ENCODE measurements at regions not wholly inside any gene's neighbourhood (a gene's known extent, or its start where the extent isn't known, plus 50 kb on each side); places are given as distances from the start of the nearest gene placed in this dataset.
"Not testable (repeated sequence)": the region's sequence is repeated elsewhere in the genome, so short reads cannot be mapped to it uniquely, and the experiment has no call there.

DNA sequence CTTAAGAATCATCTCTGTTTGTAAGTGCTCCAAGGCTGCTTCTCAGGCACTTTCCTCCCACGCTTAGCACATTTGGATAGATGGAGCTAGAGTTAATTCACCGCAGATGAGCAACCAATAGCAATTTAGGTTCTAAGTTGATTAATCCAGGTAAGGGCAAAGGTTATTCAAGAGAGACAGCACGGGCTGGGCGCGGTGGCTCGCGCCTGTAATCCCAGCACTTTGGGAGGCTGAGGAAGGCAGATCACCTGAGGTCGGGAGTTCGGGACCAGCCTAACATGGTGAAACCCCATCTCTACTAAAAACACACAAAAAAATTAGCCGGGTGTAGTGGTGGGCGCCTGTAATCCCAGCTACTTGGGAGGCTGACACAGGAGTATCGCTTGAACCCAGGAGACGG is 54.5 kb upstream of the UNC13C start:
- not testable (repeated sequence) for DNase-seq

DNA sequence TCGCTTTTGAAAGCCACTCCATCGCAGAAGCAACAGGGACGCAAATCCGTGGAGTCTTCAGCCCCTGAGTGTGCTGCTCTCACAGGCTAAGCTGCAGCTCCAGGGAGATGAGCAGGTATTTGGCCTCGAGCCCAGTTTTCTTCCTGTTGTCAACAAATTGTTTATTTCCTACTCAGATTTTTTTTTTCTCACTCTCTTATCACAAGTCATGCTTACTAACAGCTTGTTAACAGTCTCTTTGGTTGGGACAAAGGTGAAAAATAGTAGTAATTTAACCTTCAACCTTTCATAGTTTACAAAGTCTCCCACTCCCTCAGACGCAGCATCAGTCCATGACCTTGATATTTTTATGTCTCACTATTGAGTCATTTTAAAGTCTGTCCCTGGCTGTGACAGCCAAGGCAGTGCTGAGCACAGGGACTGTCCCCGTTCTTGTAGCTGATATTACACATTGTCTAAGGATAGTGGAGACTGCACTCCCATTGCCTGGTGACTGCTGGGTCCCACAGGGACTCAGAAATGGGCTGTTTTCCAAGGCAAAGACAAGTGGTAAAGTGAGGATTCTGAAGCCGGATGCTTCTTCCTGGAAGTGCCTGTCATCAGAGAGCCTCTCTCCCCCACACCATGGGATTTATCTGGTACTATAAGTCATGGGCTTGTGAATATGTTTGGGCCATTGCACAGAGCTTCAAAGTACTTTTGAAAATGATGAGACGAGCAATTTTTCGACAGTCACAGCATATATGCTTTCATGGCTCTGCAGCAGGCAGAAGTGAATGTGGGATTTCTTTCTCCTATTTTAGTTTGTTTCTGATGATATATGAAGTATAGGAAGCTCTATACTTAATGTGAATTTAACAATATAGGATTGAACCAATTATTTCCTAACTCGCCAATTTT is 59.8 kb upstream of the UNC13C start:
- no peak for DNase-seq

DNA sequence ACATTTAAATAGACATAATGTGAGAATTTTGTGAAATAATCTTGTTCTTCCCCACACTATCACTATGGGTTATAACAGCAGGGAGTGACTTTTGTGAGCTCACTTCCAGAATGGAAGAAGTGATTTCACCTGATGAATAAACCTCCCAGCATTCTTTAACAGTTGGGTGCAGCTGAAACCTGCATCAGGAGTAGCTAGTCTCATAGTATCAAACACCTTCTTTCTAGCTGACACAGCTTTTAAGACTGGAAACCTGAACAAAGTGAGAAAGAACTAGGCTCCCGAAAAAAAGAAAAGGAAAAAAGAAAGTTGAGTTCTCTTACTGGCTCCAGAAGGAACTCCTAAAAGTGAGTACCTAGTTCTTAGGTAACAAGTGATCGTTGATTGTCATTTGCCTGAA is 61.1 kb upstream of the UNC13C start:
- no peak for DNase-seq

DNA sequence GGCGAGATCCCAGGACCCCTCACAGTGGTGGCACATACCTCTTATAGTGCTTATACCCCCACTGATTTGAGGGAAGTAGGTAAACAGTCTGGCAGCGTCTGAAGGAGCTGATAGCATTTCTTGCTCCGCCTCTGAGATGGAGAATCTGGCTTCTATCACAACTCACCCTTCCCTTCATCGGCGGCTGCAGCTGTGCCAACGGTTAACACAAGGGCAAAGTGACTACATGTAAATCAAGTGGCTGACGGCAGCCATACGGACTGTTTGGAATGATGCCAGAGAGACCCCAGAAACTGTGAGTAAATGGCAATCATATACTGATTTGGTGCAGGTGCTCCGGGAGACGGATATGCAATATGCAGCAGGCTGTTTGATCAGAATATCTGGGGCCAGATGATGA is 66.8 kb upstream of the UNC13C start:
- no peak for DNase-seq

DNA sequence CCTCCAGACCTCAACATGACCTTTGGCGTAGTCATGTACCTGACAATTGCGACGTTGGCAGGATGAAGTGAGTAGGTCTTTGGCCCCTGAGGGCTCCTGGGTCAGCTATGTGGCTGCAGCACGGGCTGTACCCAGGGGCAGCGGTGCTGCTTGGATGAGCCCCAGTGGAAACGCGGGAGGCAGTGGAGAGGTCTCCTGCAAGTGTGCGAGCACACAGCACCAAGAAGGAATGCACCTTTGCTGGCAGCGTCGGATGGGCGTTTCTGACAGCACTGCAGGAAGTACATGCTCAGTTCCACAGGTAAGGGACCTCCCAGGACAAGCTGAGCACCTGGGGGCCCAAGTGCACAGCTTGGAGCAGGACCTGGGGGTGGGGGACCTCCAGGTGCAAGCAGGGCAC is 67.4 kb upstream of the UNC13C start:
- DNase-seq, result no peak

DNA sequence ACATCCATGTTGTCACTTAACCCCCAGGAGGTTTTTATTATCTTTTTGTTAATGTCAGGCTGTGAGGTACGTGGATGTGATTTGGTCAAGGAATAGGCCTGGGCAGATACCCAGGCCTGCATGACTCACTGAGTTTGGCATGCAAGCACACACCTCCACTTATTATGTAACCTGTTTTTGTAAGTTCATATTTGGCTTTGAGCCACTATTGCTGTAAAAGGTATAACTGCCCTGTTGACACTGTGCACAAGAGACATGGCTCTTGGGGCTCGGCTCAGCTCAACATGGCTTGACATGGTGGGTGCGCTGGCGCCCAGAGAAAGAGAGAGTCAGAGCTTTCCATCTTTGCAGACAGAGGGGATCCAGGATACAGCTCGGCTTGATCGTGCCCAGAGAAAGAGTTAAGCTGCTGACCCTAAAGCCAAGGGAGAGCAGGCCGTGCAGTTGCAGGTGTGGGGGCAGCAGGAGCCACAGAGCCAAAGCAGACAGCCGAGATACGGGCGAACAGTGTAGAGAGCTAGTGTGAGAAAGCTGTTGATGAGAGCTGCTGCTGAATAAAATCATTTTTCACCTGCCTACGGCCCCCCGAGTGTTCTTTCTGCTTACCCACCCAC is 67.9 kb upstream of the UNC13C start:
- DNase-seq, result no peak

DNA sequence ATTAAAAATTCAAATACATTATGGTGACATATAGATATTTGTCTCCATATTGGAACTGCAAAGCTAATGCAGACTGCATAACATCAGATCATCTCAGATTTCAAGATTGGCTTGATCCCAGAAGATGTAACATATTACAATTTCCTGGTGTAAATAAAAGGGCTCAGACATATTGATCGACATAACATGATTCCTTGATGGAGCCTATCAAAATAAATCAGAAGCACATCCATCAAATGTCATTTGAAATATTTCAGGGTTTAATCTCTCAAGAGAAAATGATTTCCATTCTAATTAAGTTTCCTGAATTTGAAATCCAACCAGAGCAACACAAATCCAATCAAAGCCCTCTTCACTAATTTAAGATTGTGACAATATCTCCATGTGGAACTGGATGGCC is 75.1 kb upstream of the UNC13C start:
- DNase-seq, result no peak

DNA sequence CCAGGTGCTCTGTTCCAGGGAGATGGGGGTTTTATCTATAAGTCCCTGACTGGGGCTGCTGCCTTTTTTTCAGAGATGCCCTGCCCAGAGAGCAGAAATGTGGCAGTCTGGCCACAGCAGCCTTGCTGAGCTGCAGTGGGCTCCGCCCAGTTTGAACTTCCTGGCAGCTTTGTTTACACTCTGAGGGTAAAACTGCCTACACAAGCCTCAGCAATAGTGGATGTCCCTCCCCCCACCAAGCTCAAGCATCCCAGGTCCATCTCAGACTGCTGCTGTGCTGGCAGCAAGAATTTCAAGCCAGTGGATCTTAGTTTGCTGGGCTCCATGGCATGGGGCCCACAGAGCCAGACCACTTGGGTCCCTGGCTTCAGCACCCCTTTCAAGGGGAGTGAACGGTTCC is 84.8 kb upstream of the UNC13C start:
- DNase-seq, result not testable (repeated sequence)

DNA sequence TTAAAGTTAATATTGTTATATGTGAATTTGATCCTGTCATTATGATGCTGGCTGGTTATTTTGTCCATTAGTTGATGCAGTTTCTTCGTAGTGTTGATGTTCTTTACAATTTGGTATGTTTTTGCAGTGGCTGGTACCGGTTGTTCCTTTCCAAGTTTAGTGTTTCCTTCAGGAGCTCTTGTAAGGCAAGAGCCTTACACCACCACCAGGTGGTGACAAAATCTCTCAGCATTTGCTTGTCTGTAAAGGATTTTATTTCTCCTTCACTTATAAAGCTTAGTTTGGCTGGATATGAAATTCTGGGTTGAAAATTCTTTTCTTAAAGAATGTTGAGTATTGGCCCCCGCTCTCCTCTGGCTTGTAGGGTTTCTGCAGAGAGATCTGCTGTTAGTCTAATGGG is 86.4 kb upstream of the UNC13C start:
- not testable (repeated sequence) for DNase-seq

DNA sequence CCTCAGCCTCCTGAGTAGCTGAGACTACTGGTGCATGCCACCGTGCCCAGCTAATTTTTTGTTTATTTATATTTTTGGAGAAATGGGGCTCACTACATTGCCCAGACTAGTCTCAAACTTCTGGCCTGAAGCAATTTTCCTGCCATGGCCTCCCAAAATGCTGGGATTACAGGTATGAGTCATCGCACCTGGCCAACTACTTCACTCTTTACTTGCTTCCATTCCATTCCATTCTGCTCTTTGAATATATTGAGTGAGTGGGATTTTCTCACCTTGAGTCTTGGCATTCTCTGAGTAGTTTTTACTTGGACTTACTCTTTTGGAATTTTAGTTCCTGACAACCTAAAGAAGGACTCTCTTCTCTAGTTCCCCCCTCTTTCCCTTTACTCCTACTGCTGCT is 93.8 kb upstream of the UNC13C start:
- DNase-seq, result no peak

DNA sequence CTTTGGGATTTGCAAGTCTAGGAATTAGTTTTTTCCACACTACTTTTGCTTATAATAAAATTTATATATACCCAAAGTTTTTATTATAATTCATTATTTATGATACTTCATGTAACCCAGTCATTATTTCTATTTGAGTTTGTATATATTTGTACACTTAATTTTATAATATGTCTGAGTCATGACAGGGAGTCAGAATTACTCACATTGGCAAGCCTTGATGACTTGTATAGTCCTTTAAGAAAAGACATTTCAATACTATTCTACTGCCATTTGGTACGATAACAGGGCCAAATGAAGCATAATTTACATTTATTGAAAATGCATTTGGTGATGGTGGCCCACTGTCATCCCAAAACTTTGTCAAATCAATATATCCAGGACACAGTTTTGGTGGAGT is 95.9 kb upstream of the UNC13C start:
- no peak for DNase-seq

DNA sequence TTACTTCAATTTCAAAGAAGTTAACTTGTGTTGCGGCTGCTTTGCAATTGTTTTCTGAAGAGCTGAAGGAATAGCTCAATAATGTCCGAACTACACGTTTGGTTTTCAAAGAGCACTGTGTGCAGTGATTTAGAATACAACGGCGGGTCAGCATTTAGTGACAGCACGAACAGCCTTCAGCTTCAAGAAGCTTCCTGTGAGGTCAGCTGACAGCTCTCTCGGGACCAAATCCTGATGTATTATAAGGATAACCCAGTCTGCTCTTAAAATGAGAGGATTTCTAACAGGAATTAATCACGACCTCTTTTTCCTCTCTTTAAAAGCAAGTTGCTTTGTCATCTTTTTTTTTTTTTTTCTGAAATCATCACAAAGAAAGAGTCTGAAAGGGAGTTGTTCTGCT is 97.9 kb upstream of the UNC13C start:
- DNase-seq, result no peak

DNA sequence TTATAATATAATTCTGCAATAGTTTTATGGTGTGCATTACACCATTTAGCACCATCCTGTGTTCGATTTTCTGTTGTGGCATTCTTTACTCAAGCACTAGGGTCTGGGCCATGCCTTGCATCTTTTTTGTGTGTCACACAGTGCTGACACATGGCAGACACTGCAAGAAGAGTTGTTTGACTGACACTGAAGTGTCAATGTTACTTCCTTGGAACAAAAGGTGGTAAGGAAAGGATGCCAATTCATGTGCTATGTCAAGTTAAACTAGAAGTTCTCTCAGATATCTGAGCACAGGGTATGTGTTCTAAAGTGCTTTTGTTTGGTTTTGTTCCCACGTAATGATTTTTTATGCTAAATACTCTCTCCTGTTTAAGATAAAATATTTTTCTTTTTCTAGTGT is 102.5 kb upstream of the UNC13C start:
- no peak for DNase-seq

DNA sequence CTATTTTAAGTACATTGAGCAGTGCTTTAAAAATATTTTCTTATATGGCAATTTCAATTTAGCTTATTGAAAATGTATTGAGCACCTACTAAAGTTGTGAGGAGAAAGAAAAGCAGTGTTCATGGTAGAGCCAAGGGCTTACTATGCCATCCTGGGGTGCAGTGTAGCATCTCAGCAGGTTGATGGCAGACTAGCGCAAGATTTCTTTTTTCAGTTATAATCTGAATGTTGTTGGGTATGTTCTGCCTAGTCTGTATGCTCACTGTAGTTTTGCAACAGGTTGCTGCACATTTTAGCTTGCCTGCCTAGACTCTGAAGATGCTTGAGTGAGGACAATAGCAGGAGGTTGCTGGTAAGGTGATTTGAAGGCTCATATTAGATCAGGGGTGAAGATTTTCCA is 103.1 kb upstream of the UNC13C start:
- DNase-seq, result no peak

DNA sequence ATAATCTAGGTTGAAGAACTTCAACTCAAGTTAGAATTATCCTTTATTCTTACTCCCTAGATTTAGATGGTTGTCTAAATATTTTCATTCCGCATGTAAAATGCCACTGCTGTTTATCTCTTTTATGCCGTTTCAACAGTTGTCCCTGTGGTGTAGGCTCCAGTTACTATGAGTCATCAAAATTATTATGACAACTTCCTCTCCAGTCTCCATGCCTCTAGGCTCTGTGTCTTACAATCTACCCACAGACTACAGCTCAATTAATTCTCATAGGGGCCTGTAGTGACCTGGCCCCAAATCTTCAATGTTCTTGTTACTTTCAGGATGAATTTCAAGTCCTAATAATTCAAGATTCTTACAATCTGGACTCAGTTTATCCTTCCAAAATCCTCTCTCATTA is 105.8 kb upstream of the UNC13C start:
- no peak for DNase-seq

DNA sequence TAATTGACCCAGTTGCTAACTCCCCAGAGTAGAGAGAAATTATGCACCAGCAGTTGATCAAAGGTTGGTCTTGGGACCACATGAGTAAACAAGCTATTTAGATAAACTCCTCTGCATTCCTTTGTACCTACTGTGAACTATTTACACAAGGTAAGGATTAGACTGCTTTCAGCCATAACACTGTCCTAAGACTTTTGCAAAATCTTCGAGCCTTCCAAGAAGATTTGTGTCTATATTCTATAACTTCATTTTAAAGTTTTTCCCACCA is 108.5 kb upstream of the UNC13C start:
- DNase-seq, result no peak

DNA sequence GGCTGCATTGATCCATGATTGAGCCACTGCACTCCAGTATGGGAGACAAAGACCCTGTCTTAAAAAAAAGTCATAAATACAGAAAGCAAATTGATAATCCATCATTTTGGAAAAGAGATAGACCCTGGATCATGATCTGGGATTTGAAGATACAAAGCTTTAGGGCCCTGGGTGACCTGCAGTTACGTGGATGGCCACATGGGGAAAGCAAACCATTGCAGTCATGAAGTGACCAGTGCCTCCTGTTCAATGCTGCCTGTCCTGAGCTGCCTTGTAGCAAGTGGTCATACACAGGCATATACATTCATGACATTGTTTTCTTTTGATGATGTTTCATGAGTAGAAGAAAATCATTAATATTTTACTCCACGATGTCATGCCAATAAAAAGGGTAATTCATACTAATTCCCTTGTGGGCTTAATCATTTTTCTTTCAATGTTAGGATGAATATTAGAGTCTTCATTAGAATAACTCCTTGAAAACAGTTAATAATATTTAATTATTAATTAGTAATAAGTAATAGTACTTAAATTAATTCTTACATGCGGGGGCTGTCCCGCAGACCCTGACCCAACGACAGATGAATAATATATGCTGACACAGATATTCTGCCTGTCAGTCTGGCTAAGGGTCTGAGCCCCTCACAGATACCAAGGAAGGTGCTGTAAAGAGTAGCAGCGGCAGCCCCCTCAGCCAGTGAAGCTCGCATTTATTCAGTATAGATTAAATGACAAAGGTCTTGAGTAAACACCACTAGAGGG is 109.0 kb upstream of the UNC13C start:
- DNase-seq, result no peak

DNA sequence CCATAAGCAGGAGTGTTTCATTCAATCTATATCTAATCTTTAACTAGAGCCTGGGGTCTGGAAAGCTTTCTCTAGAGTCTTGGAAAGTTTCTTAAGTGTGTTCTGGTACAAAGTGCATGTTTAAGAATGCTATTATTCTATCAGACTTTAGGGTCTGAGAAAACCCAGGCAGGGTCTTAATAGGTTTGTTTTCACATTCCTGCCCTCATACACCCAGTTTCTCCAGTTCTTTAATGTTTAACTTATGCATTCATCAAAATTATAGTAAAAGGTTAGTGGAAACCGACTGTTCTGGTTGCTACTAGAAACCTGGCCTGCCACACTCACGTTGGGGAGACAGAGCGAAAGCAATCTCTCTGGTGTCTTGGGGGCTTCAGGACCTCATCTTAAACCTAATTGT is 102.9 kb upstream of the WDR72 start:
- no peak for DNase-seq

DNA sequence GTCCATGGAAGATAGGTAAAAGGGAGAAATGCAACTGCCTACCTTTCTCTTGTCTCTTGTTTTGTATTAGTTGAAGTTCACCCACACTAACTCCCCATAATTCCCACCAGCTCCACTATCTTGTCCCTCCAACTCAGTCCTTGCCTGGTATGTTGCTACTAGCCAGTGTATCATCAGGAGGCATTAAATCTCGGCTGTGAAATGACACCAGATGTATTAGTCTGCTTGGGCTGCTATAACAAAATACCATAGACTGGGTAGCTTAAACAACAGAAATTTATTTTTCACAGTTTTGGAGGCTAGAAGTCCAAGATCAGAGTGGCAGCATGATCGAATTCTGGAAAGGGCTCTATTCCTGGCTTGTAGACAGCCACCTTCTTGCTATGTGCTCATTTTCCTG is 102.3 kb upstream of the WDR72 start:
- no peak for DNase-seq

DNA sequence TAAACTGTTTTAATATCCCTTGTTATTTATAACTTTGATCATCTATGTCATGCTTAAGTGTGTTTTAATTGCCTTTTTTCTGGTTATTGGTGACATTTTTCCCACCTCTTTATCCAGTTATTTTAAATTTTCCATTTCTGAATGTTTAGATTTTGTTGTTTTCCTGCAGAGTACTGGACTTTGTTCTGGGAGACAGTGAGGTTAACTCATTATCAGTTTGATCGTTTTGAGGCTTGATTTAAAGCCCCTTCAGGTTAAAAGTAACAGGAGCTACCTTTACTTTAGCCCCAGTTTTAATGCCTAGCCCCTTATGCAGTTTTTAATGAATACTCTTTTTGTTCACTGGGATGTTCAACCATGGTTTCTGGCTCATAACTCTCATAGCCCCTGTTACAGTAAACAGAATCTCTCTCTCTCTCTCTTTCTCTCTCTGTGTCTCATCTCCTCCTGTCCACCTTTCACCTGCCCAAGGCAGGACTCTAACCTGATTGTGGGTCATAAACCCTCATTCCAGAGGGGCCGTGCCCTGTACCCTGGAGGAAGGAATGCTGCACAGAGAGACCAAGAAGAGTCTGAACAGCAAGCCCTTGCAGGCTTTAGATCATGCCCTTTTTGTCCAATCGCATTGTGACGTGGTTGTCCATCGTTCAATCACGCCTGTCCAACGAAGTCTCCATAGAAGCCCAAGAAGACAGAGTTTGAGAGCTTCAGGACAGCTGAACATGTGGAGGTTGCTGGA is 91.8 kb upstream of the WDR72 start:
- no peak for DNase-seq

DNA sequence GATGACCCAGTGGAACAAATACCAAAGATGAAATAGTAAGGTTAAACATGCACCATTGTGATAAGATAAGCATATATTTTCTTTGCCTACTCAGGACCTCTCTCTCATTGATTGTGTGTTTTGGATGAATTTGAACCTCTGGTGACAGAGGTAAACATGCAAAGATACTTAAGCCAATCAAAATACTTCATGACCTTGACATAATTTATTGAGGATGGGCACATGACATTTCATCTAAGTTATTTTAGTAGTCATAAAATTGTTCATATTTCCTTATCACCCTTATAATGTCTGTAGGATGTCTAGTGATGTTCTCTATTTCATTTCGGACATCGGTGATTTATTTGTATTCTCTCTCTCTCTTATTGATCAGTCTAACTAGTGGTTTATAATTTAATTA is 88.3 kb upstream of the WDR72 start:
- no peak for DNase-seq

DNA sequence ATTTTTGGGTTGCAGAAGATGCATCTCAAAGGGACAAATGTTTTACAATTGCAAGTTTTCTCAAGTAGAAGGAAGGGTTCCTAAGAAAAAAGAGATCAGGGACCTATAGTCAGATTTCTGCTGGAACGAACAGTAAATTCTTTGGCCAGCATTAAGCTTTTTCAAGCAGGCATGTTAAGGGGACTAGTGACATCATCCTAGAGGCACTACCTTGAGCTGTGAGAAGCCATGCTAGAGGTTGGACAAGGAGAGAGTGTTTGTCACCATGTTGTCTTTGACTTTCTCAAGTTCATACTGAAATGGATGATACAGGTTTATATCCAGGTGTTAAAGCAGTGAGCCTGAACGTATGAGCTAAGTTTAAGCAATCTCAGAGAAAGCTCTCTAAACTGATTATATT is 85.2 kb upstream of the WDR72 start:
- no peak for DNase-seq

DNA sequence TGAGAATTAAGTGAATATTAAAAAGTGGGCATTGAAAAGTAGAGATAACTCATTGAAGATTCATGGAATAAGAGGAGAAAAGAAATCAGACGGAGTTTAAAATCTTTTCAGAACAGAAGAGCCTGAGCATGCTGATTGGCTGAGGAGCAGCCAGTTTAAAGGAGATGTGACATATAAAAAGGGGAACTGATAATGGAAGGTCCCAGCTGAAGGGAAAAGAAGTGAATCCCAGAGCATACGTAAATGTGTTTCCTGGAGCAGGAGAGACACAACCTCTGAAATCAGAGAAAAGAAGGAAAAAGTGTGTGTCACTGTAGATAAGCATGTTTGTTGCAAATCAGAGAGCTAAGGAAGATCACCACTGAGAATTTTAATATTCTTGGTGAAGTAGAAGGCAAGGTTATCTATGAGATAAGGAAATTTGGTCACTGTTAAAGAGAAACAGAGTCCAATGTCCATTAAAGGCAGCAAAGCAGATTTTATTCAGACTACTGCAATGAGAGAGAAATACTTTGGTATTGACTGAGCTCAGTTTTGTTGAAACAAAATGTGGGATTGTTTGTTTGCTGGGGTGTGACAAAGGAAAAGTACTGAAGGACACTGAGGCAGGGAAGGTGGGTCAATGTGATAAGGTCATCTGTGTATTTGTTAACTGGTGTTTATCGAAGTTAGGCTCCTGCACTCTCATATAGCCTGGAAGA is 84.6 kb upstream of the WDR72 start:
- DNase-seq, result no peak
